Osteoblast (primary cell): ENCODE measurements at regions not wholly inside any gene's neighbourhood (a gene's known extent, or its start where the extent isn't known, plus 50 kb on each side); places are given as distances from the start of the nearest gene placed in this dataset.

Experiments used
- DNase-seq: peaks from one replicate; pipeline ENCODE4 v3.0.0; 2011; ENCODE audit warnings: low spot score, mixed read lengths; ENCODE audit not compliant: insufficient read length; ENCODE audit errors: missing footprints
- H2AFZ ChIP-seq: 2 replicates; pipeline ENCODE4 v1.6.0; 2011; ENCODE audit warnings: mild to moderate bottlenecking, low read length
- H3K27ac ChIP-seq: 2 replicates; pipeline ENCODE4 v1.5.1; 2011; ENCODE audit warnings: mild to moderate bottlenecking, low read depth, low read length, moderate library complexity
- H3K27me3 ChIP-seq: 2 replicates; pipeline ENCODE4 v1.6.0; 2012; ENCODE audit warnings: mild to moderate bottlenecking, control low read depth, inconsistent platforms, low read length, moderate library complexity; ENCODE audit not compliant: insufficient read depth
- H3K36me3 ChIP-seq: 2 replicates; pipeline ENCODE4 v1.5.1; 2011; ENCODE audit warnings: mild to moderate bottlenecking, low read length, control low read depth, moderate library complexity; ENCODE audit not compliant: insufficient read depth
- H3K4me1 ChIP-seq: 2 replicates; pipeline ENCODE4 v1.5.1; 2011; ENCODE audit warnings: mild to moderate bottlenecking, low read length, control low read depth, moderate library complexity; ENCODE audit not compliant: insufficient read depth
- H3K4me2 ChIP-seq: 2 replicates; pipeline ENCODE4 v1.6.0; 2011; ENCODE audit warnings: mild to moderate bottlenecking, low read length; ENCODE audit not compliant: insufficient read depth
- H3K4me3 ChIP-seq: fragments of 200-600 bp; sonication (generic); 3 replicates; pipeline ENCODE4 v1.5.1; 2012; ENCODE audit warnings: mild to moderate bottlenecking, low read length, inconsistent platforms; ENCODE audit not compliant: insufficient read depth
- H3K79me2 ChIP-seq: 2 replicates; pipeline ENCODE4 v1.6.0; 2012; ENCODE audit warnings: mild to moderate bottlenecking, low read length, control low read depth, inconsistent platforms; ENCODE audit not compliant: insufficient read depth
- H3K9me3 ChIP-seq: 2 replicates; pipeline ENCODE4 v1.5.1; 2011; ENCODE audit warnings: low read depth, low read length, control low read depth
- H4K20me1 ChIP-seq: 2 replicates; pipeline ENCODE4 v1.6.0; 2012; ENCODE audit warnings: mild to moderate bottlenecking, low read length, control low read depth; ENCODE audit not compliant: insufficient read depth
- TF ChIP-seq, protein P1 (sequence below): IDR thresholded peaks from 2 replicates; pipeline ENCODE4 v1.5.1; 2011; ENCODE audit warnings: mild to moderate bottlenecking, low read depth, low read length, moderate library complexity; ENCODE audit errors: extremely low read depth

DNA sequence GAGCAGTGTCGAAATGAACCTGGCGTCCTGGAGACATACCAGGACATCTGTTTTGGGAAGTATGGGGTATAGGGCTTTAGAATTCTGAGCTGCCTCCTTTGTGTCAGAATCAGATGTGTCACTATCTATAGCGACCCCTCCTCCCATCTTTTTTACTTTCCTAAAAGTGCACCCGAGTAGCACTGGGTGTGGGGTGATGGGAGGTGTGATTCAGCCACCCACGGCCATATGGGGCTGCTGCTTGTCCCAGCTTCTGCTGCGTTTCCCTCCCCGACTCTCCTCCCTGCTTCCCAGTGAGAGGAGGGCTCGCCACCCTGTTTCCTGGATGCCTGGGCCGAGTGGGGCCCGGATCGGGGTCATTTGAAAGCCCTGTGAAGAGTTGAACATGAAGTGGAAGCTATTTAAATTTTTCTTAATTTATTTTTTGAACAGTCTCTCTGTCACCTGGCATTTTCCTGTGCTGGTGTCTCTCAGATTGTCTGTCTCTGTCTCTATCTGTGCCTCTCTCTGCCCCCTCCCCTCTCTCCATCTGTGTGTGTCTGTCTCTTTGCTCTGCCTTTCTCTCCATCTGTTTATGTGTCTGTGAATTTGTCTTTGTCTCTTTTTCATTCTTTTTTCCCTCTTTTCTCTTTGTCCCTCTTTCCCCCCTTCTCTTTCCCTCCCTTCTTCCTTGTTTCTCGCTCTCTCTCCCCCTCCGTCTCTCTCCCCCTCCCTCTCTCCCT lies 638.8 kb upstream of the EEF2KMT start:
- no peaks in the 10 kb centered on the region for H4K20me1 ChIP-seq
- no peaks in the 10 kb centered on the region for H3K9me3 ChIP-seq
- no peaks in the 10 kb centered on the region for H3K27me3 ChIP-seq
- no peak overlapping the region for H3K27ac ChIP-seq
- DNase-seq = no peak
- no peaks in the 10 kb centered on the region for H3K4me1 ChIP-seq
- H2AFZ ChIP-seq = no peak overlapping the region
- no peaks in the 10 kb centered on the region for H3K36me3 ChIP-seq
- no peaks in the 10 kb centered on the region for H3K79me2 ChIP-seq
- TF ChIP-seq, protein P1, sequence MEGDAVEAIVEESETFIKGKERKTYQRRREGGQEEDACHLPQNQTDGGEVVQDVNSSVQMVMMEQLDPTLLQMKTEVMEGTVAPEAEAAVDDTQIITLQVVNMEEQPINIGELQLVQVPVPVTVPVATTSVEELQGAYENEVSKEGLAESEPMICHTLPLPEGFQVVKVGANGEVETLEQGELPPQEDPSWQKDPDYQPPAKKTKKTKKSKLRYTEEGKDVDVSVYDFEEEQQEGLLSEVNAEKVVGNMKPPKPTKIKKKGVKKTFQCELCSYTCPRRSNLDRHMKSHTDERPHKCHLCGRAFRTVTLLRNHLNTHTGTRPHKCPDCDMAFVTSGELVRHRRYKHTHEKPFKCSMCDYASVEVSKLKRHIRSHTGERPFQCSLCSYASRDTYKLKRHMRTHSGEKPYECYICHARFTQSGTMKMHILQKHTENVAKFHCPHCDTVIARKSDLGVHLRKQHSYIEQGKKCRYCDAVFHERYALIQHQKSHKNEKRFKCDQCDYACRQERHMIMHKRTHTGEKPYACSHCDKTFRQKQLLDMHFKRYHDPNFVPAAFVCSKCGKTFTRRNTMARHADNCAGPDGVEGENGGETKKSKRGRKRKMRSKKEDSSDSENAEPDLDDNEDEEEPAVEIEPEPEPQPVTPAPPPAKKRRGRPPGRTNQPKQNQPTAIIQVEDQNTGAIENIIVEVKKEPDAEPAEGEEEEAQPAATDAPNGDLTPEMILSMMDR = no peak
- no peak overlapping the region for H3K4me3 ChIP-seq
- no peak overlapping the region for H3K4me2 ChIP-seq

- H4K20me1 ChIP-seq = no peaks in the 10 kb centered on the region
- H3K36me3 ChIP-seq = no peaks in the 10 kb centered on the region
- H2AFZ ChIP-seq = no peak overlapping the region
- no peaks in the 10 kb centered on the region for H3K4me1 ChIP-seq
- DNase-seq = no peak
- no peak overlapping the region for H3K27ac ChIP-seq
- no peaks in the 10 kb centered on the region for H3K79me2 ChIP-seq
- no peak overlapping the region for H3K4me2 ChIP-seq
- no peak overlapping the region for H3K4me3 ChIP-seq
- TF ChIP-seq, protein P1 = no peak
- H3K9me3 ChIP-seq = no peaks in the 10 kb centered on the region
- H3K27me3 ChIP-seq = no peaks in the 10 kb centered on the region
Observed at GRCh38 chr16:5735444-5735843, 637.8 kb upstream of the EEF2KMT start.

- Histone ChIP-seq H3K27me3 (no peaks in the 10 kb centered on the region), H2AFZ (no peak overlapping the region), H3K27ac (no peak overlapping the region), H4K20me1 (no peaks in the 10 kb centered on the region), H3K36me3 (no peaks in the 10 kb centered on the region), H3K79me2 (no peaks in the 10 kb centered on the region), H3K4me3 (no peak overlapping the region), H3K9me3 (peaks cover 3% of the 10 kb centered on the region), H3K4me1 (no peaks in the 10 kb centered on the region), H3K4me2 (no peak overlapping the region)
- TF ChIP-seq, protein P1 = no peak
- DNase-seq = no peak
Observed at GRCh38 chr16:5730783-5731182, 633.2 kb upstream of the EEF2KMT start.

DNA sequence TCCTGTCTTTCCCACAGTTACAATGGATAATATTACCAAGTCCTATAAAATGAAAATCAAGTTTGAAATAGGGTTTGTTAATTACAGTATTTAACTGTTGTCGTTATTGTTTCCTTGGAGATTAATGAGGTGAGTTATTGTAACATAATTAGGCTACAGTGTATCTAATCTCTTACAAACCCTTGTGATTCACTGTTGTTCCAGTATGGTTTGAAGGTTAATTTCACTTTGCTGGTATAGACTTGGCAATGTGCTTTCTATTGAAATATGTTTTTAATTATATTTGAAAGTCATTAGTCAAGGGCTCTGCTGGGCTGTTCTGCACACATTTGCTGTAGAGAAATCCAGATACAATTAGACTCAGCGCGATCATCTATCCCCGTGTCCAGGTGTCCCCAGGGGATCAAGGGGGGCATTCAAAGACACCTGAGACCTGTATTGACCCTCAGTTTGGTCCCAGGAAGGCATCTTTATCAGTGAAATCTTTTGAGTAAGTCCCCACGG lies 624.6 kb upstream of the EEF2KMT start:
- Histone ChIP-seq H3K9me3 (peaks cover 3% of the 10 kb centered on the region), H3K79me2 (no peaks in the 10 kb centered on the region), H3K27ac (no peak overlapping the region), H3K36me3 (no peaks in the 10 kb centered on the region), H3K4me1 (no peaks in the 10 kb centered on the region), H2AFZ (no peak overlapping the region), H3K4me3 (no peak overlapping the region), H4K20me1 (no peaks in the 10 kb centered on the region), H3K4me2 (no peak overlapping the region), H3K27me3 (no peaks in the 10 kb centered on the region)
- no peak for DNase-seq
- TF ChIP-seq, protein P1 = no peak
